ENCODE measurements at regions not wholly inside any gene's neighbourhood (a gene's known extent, or its start where the extent isn't known, plus 50 kb on each side); places are given as distances from the start of the nearest gene placed in this dataset.

DNA sequence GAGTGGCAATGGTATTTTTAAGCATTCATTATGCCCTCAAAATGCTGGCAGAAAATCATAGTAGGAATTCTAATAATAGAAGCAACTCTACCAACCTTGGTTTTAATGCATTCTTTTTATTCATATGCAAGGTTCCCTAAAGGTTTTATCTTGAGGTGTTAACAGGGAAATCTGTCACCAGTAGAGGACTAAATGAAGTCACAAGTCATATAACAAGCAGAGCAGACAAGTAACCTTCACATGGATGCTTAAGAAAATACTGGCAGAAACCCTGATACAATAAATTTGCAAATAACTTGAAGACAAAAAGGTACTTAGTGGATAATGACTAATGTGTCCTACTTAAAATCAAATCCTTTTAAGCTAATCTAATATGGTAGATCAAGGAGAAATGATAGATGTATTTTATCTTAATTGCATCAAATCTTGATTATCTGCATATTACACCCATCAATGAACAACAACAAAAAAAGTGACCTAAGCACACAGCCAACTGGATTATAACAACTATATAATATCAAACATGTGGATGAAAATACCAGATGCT, 73.3 kb downstream of the RFC3 start:
- no peaks in the 10 kb centered on the region for H3K36me3 ChIP-seq (ENCODE audit: insufficient read depth, low read length)
- no peaks in the 10 kb centered on the region for H3K4me1 ChIP-seq (ENCODE audit: insufficient read depth, low read length)
- H3K9me3 ChIP-seq (ENCODE audit: insufficient read depth, low read depth, low read length): peaks cover 4% of the 10 kb centered on the region; the same call in 1 of the 2 replicates
- no peak overlapping the region for H3K4me3 ChIP-seq (ENCODE audit: low read length)
- no peak overlapping the region for H3K27ac ChIP-seq (ENCODE audit: low read depth, low read length)
- no peaks in the 10 kb centered on the region for H3K27me3 ChIP-seq (ENCODE audit: insufficient read depth, low read length)
- H3K9ac ChIP-seq (ENCODE audit: low read depth, low read length): no peak overlapping the region

DNA sequence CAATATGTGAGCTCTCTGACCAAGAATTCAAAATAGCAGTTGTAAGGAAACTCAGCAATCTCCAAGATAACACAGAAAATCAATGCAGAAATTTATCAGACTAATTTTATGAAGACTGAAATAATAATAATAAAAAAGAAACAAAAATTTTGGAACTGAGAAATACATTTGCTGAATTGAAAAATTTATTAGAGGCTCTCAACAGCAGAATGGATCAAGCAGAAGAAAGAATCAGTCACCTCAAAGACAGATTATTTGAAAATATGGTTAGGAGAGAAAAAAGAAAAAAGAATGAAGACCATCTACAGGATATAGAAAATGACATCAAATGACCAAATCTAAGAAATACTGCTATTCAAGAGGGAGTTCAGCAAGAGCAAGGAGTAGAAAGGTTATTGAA, 75.6 kb downstream of the RFC3 start:
- H3K9me3 ChIP-seq (ENCODE audit: insufficient read depth, low read depth, low read length): peaks cover 19% of the 10 kb centered on the region; the same call in 1 of the 2 replicates
- no peak overlapping the region for H3K27ac ChIP-seq (ENCODE audit: low read depth, low read length)
- no peak overlapping the region for H3K9ac ChIP-seq (ENCODE audit: low read depth, low read length)
- no peak overlapping the region for H3K4me3 ChIP-seq (ENCODE audit: low read length)
- no peaks in the 10 kb centered on the region for H3K4me1 ChIP-seq (ENCODE audit: insufficient read depth, low read length)
- H3K27me3 ChIP-seq (ENCODE audit: insufficient read depth, low read length): no peaks in the 10 kb centered on the region
- no peaks in the 10 kb centered on the region; the same call in 1 of the 2 replicates for H3K36me3 ChIP-seq (ENCODE audit: insufficient read depth, low read length)

DNA sequence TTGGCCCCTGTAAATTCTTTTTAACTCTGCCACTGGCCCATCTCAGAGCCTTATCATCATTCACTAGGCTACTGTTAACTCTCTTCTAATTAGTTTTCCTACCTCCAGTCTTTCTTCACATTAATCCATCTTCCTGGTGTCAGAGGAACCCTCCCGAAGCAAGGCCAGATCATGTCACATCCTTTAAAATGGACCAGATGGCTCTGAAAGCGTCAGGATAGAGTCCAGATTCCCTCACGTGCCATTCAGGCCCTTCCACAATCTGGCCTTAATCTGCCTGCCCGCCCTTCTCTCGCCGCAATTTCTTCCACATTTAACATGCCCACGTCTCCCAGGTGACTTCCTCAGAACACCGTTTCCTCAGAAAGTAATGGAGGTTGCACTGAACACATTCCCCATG, 86.5 kb downstream of the RFC3 start:
- H3K27me3 ChIP-seq (ENCODE audit: insufficient read depth, low read length): no peaks in the 10 kb centered on the region
- peaks cover 8% of the 10 kb centered on the region; the same call in 1 of the 2 replicates for H3K9me3 ChIP-seq (ENCODE audit: insufficient read depth, low read depth, low read length)
- no peaks in the 10 kb centered on the region for H3K36me3 ChIP-seq (ENCODE audit: insufficient read depth, low read length)
- H3K27ac ChIP-seq (ENCODE audit: low read depth, low read length): no peak overlapping the region
- no peak overlapping the region for H3K4me3 ChIP-seq (ENCODE audit: low read length)
- H3K4me1 ChIP-seq (ENCODE audit: insufficient read depth, low read length): no peaks in the 10 kb centered on the region
- 92% methylated on average over 8 of the region's 8 CpGs for WGBS
- H3K9ac ChIP-seq (ENCODE audit: low read depth, low read length): no peak overlapping the region

DNA sequence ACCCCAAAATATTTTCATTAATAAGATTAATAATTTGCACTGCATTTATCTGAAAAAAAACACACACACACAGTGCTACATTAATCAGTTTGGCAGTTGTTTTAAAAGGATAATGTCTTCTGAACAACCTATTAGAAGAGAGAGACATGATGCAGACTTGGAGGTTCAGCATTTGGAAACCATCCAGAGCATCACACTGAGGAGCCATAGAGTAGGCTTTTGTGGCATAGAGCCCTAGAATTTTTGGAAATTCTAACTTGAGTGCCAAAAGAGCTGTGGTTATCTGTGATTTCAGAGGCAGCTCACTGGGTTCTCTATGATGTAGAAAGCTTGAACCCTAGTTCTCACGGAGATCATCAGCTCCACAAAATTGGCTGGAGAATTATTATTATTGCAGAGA, 90.2 kb downstream of the RFC3 start:
- Histone ChIP-seq H3K36me3 (ENCODE audit: insufficient read depth, low read length) (no peaks in the 10 kb centered on the region), H3K27ac (ENCODE audit: low read depth, low read length) (no peak overlapping the region), H3K4me3 (ENCODE audit: low read length) (no peak overlapping the region), H3K4me1 (ENCODE audit: insufficient read depth, low read length) (no peaks in the 10 kb centered on the region), H3K9me3 (ENCODE audit: insufficient read depth, low read depth, low read length) (no peaks in the 10 kb centered on the region), H3K9ac (ENCODE audit: low read depth, low read length) (no peak overlapping the region), H3K27me3 (ENCODE audit: insufficient read depth, low read length) (no peaks in the 10 kb centered on the region)
- WGBS: 98% methylated on average over 1 of the region's 1 CpG

DNA sequence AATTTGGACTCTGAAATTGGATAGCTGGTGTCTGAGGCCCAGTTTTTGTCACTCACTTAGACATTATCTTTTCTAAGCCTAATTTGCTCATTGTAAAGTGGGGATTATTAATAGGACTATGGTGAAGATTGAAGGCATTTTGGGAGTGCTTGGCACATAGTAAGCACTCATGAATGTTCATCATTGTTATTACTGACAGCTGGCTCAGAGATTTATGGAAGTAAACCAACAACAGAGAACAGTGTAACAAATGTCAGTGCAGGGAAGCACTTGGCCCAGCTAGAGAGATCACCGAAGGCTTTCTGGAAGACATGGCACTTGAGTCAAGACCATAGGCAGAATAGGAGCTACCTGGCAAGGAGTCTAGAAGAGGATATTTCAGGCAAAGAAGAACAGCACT, 92.3 kb downstream of the RFC3 start:
- Histone ChIP-seq H3K4me1 (ENCODE audit: insufficient read depth, low read length) (no peaks in the 10 kb centered on the region), H3K36me3 (ENCODE audit: insufficient read depth, low read length) (no peaks in the 10 kb centered on the region), H3K4me3 (ENCODE audit: low read length) (no peak overlapping the region), H3K9me3 (ENCODE audit: insufficient read depth, low read depth, low read length) (no peaks in the 10 kb centered on the region), H3K27ac (ENCODE audit: low read depth, low read length) (no peak overlapping the region), H3K27me3 (ENCODE audit: insufficient read depth, low read length) (no peaks in the 10 kb centered on the region), H3K9ac (ENCODE audit: low read depth, low read length) (no peak overlapping the region)
- WGBS: 98% methylated on average over 1 of the region's 1 CpG

DNA sequence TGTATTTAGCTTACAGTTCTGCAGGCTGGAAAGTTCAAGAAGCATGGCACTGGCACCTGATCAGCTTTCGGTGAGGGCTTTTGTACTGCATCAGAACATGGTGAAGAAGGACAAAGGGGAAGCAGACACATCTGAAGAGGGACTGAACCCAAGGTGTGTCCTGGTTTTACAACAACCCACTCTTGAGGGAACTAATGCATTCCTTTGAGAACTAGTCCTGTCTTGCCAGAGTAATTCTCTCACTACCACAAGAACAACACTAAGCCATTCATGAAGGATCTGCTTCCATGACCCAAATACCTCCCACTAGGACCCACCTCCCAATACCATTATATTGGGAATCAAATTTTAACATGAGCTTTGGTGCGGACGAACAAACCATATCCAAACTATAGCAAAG, 93.6 kb downstream of the RFC3 start:
- WGBS: 96% methylated on average over 3 of the region's 3 CpGs
- no peaks in the 10 kb centered on the region for H3K4me1 ChIP-seq (ENCODE audit: insufficient read depth, low read length)

DNA sequence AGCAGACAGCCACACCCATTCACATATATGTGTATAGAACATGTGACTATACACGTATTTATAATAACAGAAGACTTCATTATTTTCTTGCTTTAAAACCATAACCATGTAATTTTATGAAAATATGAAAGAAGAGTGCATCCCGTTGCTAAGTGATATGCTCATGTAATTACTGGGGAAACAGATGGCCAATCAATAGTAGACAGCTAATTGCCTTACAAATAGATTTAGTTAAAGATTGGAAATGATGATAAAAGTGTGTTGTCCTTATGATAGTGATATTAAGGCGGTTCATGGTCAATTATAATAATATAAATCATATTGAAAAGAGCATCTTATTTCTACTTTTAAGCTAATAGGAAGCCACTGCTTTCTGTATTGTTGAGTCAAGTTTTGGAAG, 95.9 kb downstream of the RFC3 start:
- Histone ChIP-seq H3K27ac (ENCODE audit: low read depth, low read length) (no peak overlapping the region), H3K4me1 (ENCODE audit: insufficient read depth, low read length) (no peaks in the 10 kb centered on the region)
- 94% methylated on average over 1 of the region's 3 CpGs for WGBS

More for the DNA sequence above, 93.6 kb downstream of the RFC3 start:
- Histone ChIP-seq H3K27ac (ENCODE audit: low read depth, low read length) (no peak overlapping the region), H3K36me3 (ENCODE audit: insufficient read depth, low read length) (no peaks in the 10 kb centered on the region), H3K4me3 (ENCODE audit: low read length) (no peak overlapping the region), H3K9me3 (ENCODE audit: insufficient read depth, low read depth, low read length) (no peaks in the 10 kb centered on the region), H3K27me3 (ENCODE audit: insufficient read depth, low read length) (no peaks in the 10 kb centered on the region), H3K9ac (ENCODE audit: low read depth, low read length) (no peak overlapping the region)

DNA sequence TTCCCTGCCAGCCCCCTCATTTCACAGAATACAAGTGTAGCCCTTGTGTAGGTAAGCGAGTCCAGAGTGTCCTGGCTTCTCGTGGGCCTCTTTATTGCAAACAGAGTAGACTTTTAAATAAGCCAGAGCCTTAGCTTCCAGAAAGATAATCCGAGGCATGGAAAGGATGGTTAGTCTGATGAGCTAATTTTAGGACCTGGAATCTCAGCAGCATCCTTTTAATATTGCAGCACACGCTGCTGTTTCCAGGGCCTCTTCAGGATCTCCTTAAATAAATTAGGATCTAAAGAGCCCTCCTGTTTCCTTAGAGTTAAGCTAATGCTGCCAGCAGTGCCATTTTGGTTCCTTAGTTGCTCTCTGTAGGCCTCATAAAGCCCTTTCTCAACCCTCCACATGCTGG, 99.2 kb downstream of the RFC3 start:
- no peaks in the 10 kb centered on the region for H3K4me1 ChIP-seq (ENCODE audit: insufficient read depth, low read length)
- H3K4me3 ChIP-seq (ENCODE audit: low read length): no peak overlapping the region
- H3K9ac ChIP-seq (ENCODE audit: low read depth, low read length): no peak overlapping the region
- H3K27ac ChIP-seq (ENCODE audit: low read depth, low read length): no peak overlapping the region
- H3K27me3 ChIP-seq (ENCODE audit: insufficient read depth, low read length): no peaks in the 10 kb centered on the region
- no peaks in the 10 kb centered on the region for H3K36me3 ChIP-seq (ENCODE audit: insufficient read depth, low read length)
- H3K9me3 ChIP-seq (ENCODE audit: insufficient read depth, low read depth, low read length): no peaks in the 10 kb centered on the region
- 92% methylated on average over 4 of the region's 4 CpGs for WGBS

More for the DNA sequence above, 95.9 kb downstream of the RFC3 start:
- H3K9me3 ChIP-seq (ENCODE audit: insufficient read depth, low read depth, low read length): no peaks in the 10 kb centered on the region
- H3K4me3 ChIP-seq (ENCODE audit: low read length): no peak overlapping the region
- no peaks in the 10 kb centered on the region for H3K36me3 ChIP-seq (ENCODE audit: insufficient read depth, low read length)
- H3K27me3 ChIP-seq (ENCODE audit: insufficient read depth, low read length): no peaks in the 10 kb centered on the region
- H3K9ac ChIP-seq (ENCODE audit: low read depth, low read length): no peak overlapping the region

DNA sequence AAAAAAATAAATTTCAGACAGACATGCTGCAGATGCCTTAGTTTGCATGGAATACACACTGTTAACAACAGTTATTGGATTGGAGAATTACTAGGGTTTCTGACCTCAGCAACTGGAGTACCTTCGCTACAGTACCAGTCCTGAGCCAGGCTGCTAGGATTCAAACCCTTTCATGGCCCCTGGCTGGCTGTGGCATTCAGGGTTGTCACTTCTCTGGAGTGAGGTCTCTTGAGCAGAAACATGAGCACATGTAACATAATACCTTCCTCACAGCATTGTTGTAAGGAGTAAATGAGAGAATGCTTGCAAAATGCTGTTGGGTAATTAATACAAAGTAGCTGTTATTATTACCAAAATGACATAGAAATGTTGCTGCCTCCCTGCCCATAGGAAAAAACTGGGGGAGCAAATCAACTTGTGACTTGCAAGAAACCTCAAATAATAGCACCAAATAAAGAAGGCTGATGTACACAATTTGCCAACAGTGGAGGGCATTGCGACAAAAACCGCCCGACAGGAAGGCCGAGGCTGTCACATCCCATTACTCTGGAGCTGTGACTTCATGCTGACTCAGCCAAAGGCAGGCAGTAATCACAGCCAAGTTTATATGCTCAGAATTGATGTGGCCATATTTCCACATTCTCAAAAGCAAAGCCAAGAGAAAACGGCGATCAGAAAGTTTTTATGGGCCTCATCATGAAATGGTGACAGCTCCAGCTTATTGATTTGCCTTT, 100.4 kb downstream of the RFC3 start:
- no peaks in the 10 kb centered on the region for H3K9me3 ChIP-seq (ENCODE audit: insufficient read depth, low read depth, low read length)
- H3K27ac ChIP-seq (ENCODE audit: low read depth, low read length): no peak overlapping the region
- 92% methylated on average over 7 of the region's 7 CpGs for WGBS
- no peaks in the 10 kb centered on the region for H3K27me3 ChIP-seq (ENCODE audit: insufficient read depth, low read length)
- no peaks in the 10 kb centered on the region for H3K4me1 ChIP-seq (ENCODE audit: insufficient read depth, low read length)
- H3K36me3 ChIP-seq (ENCODE audit: insufficient read depth, low read length): no peaks in the 10 kb centered on the region
- no peak overlapping the region for H3K4me3 ChIP-seq (ENCODE audit: low read length)
- no peak overlapping the region for H3K9ac ChIP-seq (ENCODE audit: low read depth, low read length)

DNA sequence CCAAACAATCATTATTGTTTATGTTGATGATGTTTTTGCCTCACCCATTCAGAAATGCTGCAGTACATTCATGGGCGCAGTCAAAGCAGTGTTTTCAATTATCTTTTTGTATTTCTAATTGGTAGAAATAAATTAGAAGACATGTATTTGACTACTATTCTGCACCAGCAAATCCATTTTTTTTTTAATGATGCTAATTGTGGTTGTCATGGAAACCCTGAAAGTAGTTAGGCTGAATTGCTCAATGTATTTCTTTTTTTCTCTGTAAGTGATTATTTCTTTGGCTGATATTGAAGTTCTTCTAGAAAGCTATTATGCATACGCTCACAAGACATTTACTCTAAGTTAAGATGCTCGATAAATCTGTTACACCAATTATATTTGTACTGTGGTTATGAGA, 101.2 kb downstream of the RFC3 start:
- Histone ChIP-seq H3K27me3 (ENCODE audit: insufficient read depth, low read length) (no peaks in the 10 kb centered on the region), H3K4me3 (ENCODE audit: low read length) (no peak overlapping the region), H3K9me3 (ENCODE audit: insufficient read depth, low read depth, low read length) (no peaks in the 10 kb centered on the region), H3K9ac (ENCODE audit: low read depth, low read length) (no peak overlapping the region), H3K4me1 (ENCODE audit: insufficient read depth, low read length) (no peaks in the 10 kb centered on the region), H3K27ac (ENCODE audit: low read depth, low read length) (no peak overlapping the region), H3K36me3 (ENCODE audit: insufficient read depth, low read length) (no peaks in the 10 kb centered on the region)
- WGBS: 89% methylated on average over 1 of the region's 3 CpGs

DNA sequence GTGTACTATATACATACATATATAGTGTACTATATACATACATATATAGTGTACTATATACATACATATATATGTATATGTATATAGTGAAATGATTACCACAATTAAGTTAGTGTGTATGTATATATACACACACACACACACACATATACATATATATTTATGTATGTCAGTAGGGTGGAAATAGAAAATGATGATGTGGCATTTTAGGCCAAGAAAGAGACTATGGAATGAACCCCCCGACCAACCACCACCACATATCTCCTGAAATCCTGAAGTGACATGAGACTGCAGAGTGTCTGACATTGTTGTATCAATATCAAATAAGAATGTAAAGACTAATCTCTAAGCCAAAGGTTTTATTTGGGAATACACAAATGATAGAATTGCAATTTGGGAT, 107.6 kb downstream of the RFC3 start:
- no CpG with 5 or more reads among the region's 1 CpG for WGBS
- Histone ChIP-seq H3K27ac (ENCODE audit: low read depth, low read length) (no peak overlapping the region), H3K4me3 (ENCODE audit: low read length) (no peak overlapping the region), H3K27me3 (ENCODE audit: insufficient read depth, low read length) (no peaks in the 10 kb centered on the region), H3K36me3 (ENCODE audit: insufficient read depth, low read length) (no peaks in the 10 kb centered on the region), H3K4me1 (ENCODE audit: insufficient read depth, low read length) (no peaks in the 10 kb centered on the region; the same call in 1 of the 2 replicates), H3K9me3 (ENCODE audit: insufficient read depth, low read depth, low read length) (no peaks in the 10 kb centered on the region), H3K9ac (ENCODE audit: low read depth, low read length) (no peak overlapping the region)

DNA sequence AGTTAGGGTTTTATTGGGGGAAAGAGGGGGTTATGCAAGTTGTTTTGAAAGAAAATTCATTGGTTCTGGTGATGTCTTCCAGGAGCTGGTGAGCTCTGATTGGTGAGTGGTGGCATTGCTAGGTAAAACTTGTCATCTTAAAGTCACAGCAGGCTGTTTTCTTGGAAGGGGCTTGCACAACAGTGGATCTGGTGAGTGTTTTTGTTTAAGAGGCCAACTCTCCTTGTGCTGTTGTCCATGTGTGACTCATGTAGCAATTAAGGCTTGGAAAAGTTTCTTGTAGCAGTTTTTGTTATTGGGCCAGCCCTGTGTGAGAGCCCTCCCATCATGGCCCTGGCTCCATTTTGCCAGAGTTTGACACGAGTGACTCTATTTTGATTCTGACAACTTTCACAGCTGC, 109.4 kb downstream of the RFC3 start:
- Histone ChIP-seq H3K4me3 (ENCODE audit: low read length) (no peak overlapping the region), H3K4me1 (ENCODE audit: insufficient read depth, low read length) (no peaks in the 10 kb centered on the region; the same call in 1 of the 2 replicates), H3K27ac (ENCODE audit: low read depth, low read length) (no peak overlapping the region), H3K9me3 (ENCODE audit: insufficient read depth, low read depth, low read length) (no peaks in the 10 kb centered on the region), H3K9ac (ENCODE audit: low read depth, low read length) (no peak overlapping the region), H3K27me3 (ENCODE audit: insufficient read depth, low read length) (no peaks in the 10 kb centered on the region), H3K36me3 (ENCODE audit: insufficient read depth, low read length) (no peaks in the 10 kb centered on the region)
- WGBS: 82% methylated on average over 1 of the region's 1 CpG
